H9 (cell line): ENCODE measurements at regions not wholly inside any gene's neighbourhood (a gene's known extent, or its start where the extent isn't known, plus 50 kb on each side); places are given as distances from the start of the nearest gene placed in this dataset.
A peak's percentile ranks its signal among the peaks of the same experiment; 100 is the strongest.

ENCODE experiments used
- DNase-seq: peaks from one replicate; pipeline ENCODE4 v3.0.0-alpha.2; 2017
- H2AFZ ChIP-seq: one replicate; pipeline ENCODE4 v1.6.1; 2013; ENCODE audit warnings: mild to moderate bottlenecking, low read length, control low read depth, moderate library complexity
- H2AK5ac ChIP-seq: 2 replicates; pipeline ENCODE4 v1.6.1; 2013; ENCODE audit warnings: low read length, control low read depth, mixed read lengths; ENCODE audit not compliant: insufficient read length
- H2BK120ac ChIP-seq: one replicate; pipeline ENCODE4 v1.6.1; 2013; ENCODE audit warnings: low read depth, mild to moderate bottlenecking, low read length, control low read depth, inconsistent platforms; ENCODE audit not compliant: poor library complexity, severe bottlenecking
- H2BK12ac ChIP-seq: 2 replicates; pipeline ENCODE4 v1.6.1; 2013; ENCODE audit warnings: low read length, control low read depth, mixed read lengths, low read depth; ENCODE audit not compliant: insufficient read length
- H2BK15ac ChIP-seq: 2 replicates; pipeline ENCODE4 v1.6.1; 2013; ENCODE audit warnings: low read depth, low read length, control low read depth
- H2BK20ac ChIP-seq: one replicate; pipeline ENCODE4 v1.6.1; 2013; ENCODE audit warnings: low read depth, mild to moderate bottlenecking, low read length, control low read depth, inconsistent platforms; ENCODE audit not compliant: poor library complexity, severe bottlenecking
- H2BK5ac ChIP-seq: 2 replicates; pipeline ENCODE4 v1.6.1; 2013; ENCODE audit warnings: low read length, control low read depth, mixed read lengths; ENCODE audit not compliant: insufficient read length
- H3K14ac ChIP-seq: 2 replicates; pipeline ENCODE4 v1.6.1; 2013; ENCODE audit warnings: low read length, control low read depth; ENCODE audit not compliant: insufficient read depth
- H3K18ac ChIP-seq: 2 replicates; pipeline ENCODE4 v1.6.1; 2013; ENCODE audit warnings: low read depth, mild to moderate bottlenecking, mixed read lengths, low read length, control low read depth; ENCODE audit not compliant: insufficient read length
- H3K23ac ChIP-seq: 2 replicates; pipeline ENCODE4 v1.6.1; 2013; ENCODE audit warnings: low read length, control low read depth, mixed read lengths, low read depth; ENCODE audit not compliant: insufficient read length
- H3K23me2 ChIP-seq: 2 replicates; pipeline ENCODE4 v1.6.1; 2013; ENCODE audit warnings: low read depth, mild to moderate bottlenecking, mixed read lengths, low read length, control low read depth; ENCODE audit not compliant: insufficient read length, poor library complexity, severe bottlenecking
- H3K27ac ChIP-seq: 2 replicates; pipeline ENCODE4 v1.5.1; 2013; ENCODE audit warnings: low read length, control low read depth, mixed read lengths, low read depth; ENCODE audit not compliant: insufficient read length
- H3K27me3 ChIP-seq: 2 replicates; pipeline ENCODE4 v1.6.1; 2013; ENCODE audit warnings: low read length, control low read depth, inconsistent platforms; ENCODE audit not compliant: insufficient read depth
- H3K4ac ChIP-seq: 2 replicates; pipeline ENCODE4 v1.6.1; 2013; ENCODE audit warnings: low read depth, mild to moderate bottlenecking, control low read depth, inconsistent platforms, low read length, moderate library complexity
- H3K4me1 ChIP-seq: 2 replicates; pipeline ENCODE4 v1.6.1; 2013; ENCODE audit warnings: low read length, control low read depth, inconsistent platforms; ENCODE audit not compliant: insufficient read depth
- H3K4me2 ChIP-seq: 2 replicates; pipeline ENCODE4 v1.6.1; 2013; ENCODE audit warnings: low read length, control low read depth, mixed read lengths; ENCODE audit not compliant: insufficient read length, insufficient read depth
- H3K56ac ChIP-seq: 2 replicates; pipeline ENCODE4 v1.6.1; 2013; ENCODE audit warnings: low read depth, mild to moderate bottlenecking, mixed read lengths, low read length, control low read depth; ENCODE audit not compliant: insufficient read length
- H3K79me1 ChIP-seq: 2 replicates; pipeline ENCODE4 v1.6.1; 2013; ENCODE audit warnings: low read depth, mild to moderate bottlenecking, moderate library complexity, low read length, control low read depth, inconsistent platforms; ENCODE audit not compliant: insufficient read depth, poor library complexity, severe bottlenecking
- H3K79me2 ChIP-seq: 2 replicates; pipeline ENCODE4 v1.6.1; 2013; ENCODE audit warnings: low read length, control low read depth, inconsistent platforms; ENCODE audit not compliant: insufficient read depth
- H3K9ac ChIP-seq: 2 replicates; pipeline ENCODE4 v1.6.1; 2013; ENCODE audit warnings: low read length, control low read depth, mixed read lengths; ENCODE audit not compliant: insufficient read length; ENCODE audit errors: extremely low read depth
- H3K9me3 ChIP-seq: one replicate; pipeline ENCODE4 v1.6.1; 2013; ENCODE audit warnings: low read depth, low read length, inconsistent platforms; ENCODE audit not compliant: control insufficient read depth
- H3T11ph ChIP-seq: one replicate; pipeline ENCODE4 v1.6.1; 2013; ENCODE audit warnings: mild to moderate bottlenecking, low read length, control low read depth, inconsistent platforms
- H4K20me1 ChIP-seq: one replicate; pipeline ENCODE4 v1.6.1; 2013; ENCODE audit not compliant: control insufficient read depth, insufficient read length, insufficient read depth
- H4K5ac ChIP-seq: 2 replicates; pipeline ENCODE4 v1.6.1; 2013; ENCODE audit warnings: low read depth, mild to moderate bottlenecking, mixed read lengths, low read length, control low read depth; ENCODE audit not compliant: insufficient read length
- H4K8ac ChIP-seq: replicated peaks from 2 replicates; pipeline ENCODE4 v1.6.1; 2013; ENCODE audit warnings: low read length, control low read depth, mixed read lengths, low read depth; ENCODE audit not compliant: insufficient read length
- H4K91ac ChIP-seq: 2 replicates; pipeline ENCODE4 v1.6.1; 2013; ENCODE audit warnings: low read depth, mild to moderate bottlenecking, moderate library complexity, mixed read lengths, low read length, control low read depth; ENCODE audit not compliant: insufficient read length
- H3K27ac Mint-ChIP-seq, 3 experiments: 2 replicates in 2 of 3; 3 replicates in 1 of 3; pipeline ENCODE4 v1.8.0; 2020 to 2021; ENCODE audit warnings: mixed read lengths in 3 of 3, mild to moderate bottlenecking in 1 of 3, moderate library complexity in 1 of 3
- H3K27me3 Mint-ChIP-seq: 2 replicates; pipeline ENCODE4 v1.8.0; 2021; ENCODE audit warnings: low read depth, mild to moderate bottlenecking, moderate library complexity, mixed read lengths
- H3K36me3 Mint-ChIP-seq, 3 experiments: 2 replicates in 2 of 3; 3 replicates in 1 of 3; pipeline ENCODE4 v1.8.0; 2020 to 2021; ENCODE audit warnings: low read depth in 3 of 3, mixed read lengths in 3 of 3; ENCODE audit not compliant: insufficient read depth in 1 of 3
- H3K4me1 Mint-ChIP-seq, 2 experiments: 2 replicates each; pipeline ENCODE4 v1.8.0; 2020; ENCODE audit warnings: mixed read lengths in 2 of 2
- H3K4me3 Mint-ChIP-seq, 2 experiments: 2 replicates in 1 of 2; 3 replicates in 1 of 2; pipeline ENCODE4 v1.8.0; 2020 to 2021; ENCODE audit warnings: mild to moderate bottlenecking in 2 of 2, mixed read lengths in 2 of 2, moderate library complexity in 1 of 2
- H3K9me3 Mint-ChIP-seq, 2 experiments: 2 replicates in 1 of 2; 3 replicates in 1 of 2; pipeline ENCODE4 v1.8.0; 2020; ENCODE audit warnings: mild to moderate bottlenecking in 2 of 2, mixed read lengths in 2 of 2, moderate library complexity in 1 of 2
- TF ChIP-seq, protein P1 (sequence below): fragments of 200-600 bp; sonication (generic); conservative IDR thresholded peaks from 3 replicates; pipeline ENCODE4 v1.8.0; 2021; ENCODE audit warnings: antibody characterized with exemption, mild to moderate bottlenecking

DNA sequence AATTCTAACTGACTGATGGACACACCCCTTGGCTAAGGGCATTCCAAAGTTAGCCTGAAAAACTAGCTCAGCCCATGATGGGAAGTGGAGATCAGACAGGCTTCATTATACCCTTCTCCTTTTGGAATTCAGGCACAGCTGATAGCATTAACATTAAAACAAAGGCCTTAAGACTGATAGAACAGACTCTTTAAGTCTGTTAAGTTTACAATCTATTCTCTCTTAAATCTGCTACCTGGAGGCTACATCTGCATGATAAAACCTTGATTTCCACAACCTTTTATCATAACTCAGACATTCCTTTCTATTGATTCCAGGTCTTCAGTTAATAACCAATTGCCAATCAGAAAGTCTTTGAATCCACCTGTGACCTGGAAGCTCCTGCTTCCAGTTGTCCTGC lies 281.4 kb downstream of the TUSC1 start:
- Histone ChIP-seq H3K4me2 (no peak overlapping the region), H4K8ac (no peak overlapping the region), H3K4ac (no peak overlapping the region), H2BK20ac (no peak overlapping the region), H3K14ac (no peak overlapping the region), H3K56ac (no peak overlapping the region), H3T11ph (no peak overlapping the region), H3K27ac (peak overlapping the region; percentile 59), H3K4me1 (peaks cover 4% of the 10 kb centered on the region; the same call in 1 of the 2 replicates), H3K9ac (no peak overlapping the region), H3K18ac (no peak overlapping the region), H4K20me1 (no peaks in the 10 kb centered on the region), H3K79me2 (no peaks in the 10 kb centered on the region; the same call in 1 of the 2 replicates), H4K91ac (no peak overlapping the region), H2AFZ (no peak overlapping the region), H4K5ac (no peak overlapping the region), H2BK5ac (no peak overlapping the region), H3K23ac (no peak overlapping the region), H2BK15ac (no peak overlapping the region), H3K23me2 (no peaks in the 10 kb centered on the region), H3K27me3 (no peaks in the 10 kb centered on the region), H2AK5ac (no peak overlapping the region), H2BK120ac (no peak overlapping the region), H3K9me3 (peaks cover 8% of the 10 kb centered on the region), H3K79me1 (no peaks in the 10 kb centered on the region), H2BK12ac (no peak overlapping the region)
- H3K27ac Mint-ChIP-seq = peak overlapping the region; percentile 93 to 99 (median 96)
- H3K9me3 Mint-ChIP-seq = peaks cover 45 to 50% of the 10 kb centered on the region in 2 experiments
- H3K27me3 Mint-ChIP-seq = no peaks in the 10 kb centered on the region
- H3K4me1 Mint-ChIP-seq = peaks cover 26 to 38% of the 10 kb centered on the region in 2 experiments
- peaks cover 35 to 65% (median 39%) of the 10 kb centered on the region in 3 experiments for H3K36me3 Mint-ChIP-seq
- TF ChIP-seq, protein P1, sequence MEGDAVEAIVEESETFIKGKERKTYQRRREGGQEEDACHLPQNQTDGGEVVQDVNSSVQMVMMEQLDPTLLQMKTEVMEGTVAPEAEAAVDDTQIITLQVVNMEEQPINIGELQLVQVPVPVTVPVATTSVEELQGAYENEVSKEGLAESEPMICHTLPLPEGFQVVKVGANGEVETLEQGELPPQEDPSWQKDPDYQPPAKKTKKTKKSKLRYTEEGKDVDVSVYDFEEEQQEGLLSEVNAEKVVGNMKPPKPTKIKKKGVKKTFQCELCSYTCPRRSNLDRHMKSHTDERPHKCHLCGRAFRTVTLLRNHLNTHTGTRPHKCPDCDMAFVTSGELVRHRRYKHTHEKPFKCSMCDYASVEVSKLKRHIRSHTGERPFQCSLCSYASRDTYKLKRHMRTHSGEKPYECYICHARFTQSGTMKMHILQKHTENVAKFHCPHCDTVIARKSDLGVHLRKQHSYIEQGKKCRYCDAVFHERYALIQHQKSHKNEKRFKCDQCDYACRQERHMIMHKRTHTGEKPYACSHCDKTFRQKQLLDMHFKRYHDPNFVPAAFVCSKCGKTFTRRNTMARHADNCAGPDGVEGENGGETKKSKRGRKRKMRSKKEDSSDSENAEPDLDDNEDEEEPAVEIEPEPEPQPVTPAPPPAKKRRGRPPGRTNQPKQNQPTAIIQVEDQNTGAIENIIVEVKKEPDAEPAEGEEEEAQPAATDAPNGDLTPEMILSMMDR = no peak
- no peak overlapping the region for H3K4me3 Mint-ChIP-seq
- DNase-seq = no peak
